Activated CD8-positive, alpha-beta T cell treated with anti-CD3 and anti-CD28 coated beads for 36 hours (primary cell): ENCODE measurements at regions not wholly inside any gene's neighbourhood (a gene's known extent, or its start where the extent isn't known, plus 50 kb on each side); places are given as distances from the start of the nearest gene placed in this dataset.

Experiments used
- ATAC-seq: fragments of 200-7000 bp; cut with Tn5 transposase; one replicate; pipeline ENCODE4 v1.10.0; 2021; ENCODE audit warnings: mild to moderate bottlenecking, moderate library complexity
- CTCF ChIA-PET: fragments of 350-600 bp; sonication (Branson Sonifier 250); formaldehyde crosslinking; loops from one replicate; lab custom pipeline; 2021; ENCODE audit warnings: antibody characterized with exemption; lab: Charles Lee
- POLR2A ChIA-PET: fragments of 350-600 bp; sonication (Branson Sonifier 250); formaldehyde crosslinking; loops from one replicate; lab custom pipeline; 2021; ENCODE audit warnings: antibody characterized with exemption; lab: Charles Lee
- DNase-seq: peaks from one replicate; pipeline ENCODE4 v3.0.0-alpha.2; 2020
- H3K27ac Mint-ChIP-seq: one replicate; pipeline ENCODE4 v1.8.0; 2021; ENCODE audit warnings: mild to moderate bottlenecking, mixed read lengths
- H3K27me3 Mint-ChIP-seq: one replicate; pipeline ENCODE4 v1.8.0; 2021; ENCODE audit warnings: mixed read lengths
- H3K36me3 Mint-ChIP-seq: one replicate; pipeline ENCODE4 v1.8.0; 2021; ENCODE audit warnings: low read depth, mixed read lengths
- H3K4me1 Mint-ChIP-seq: one replicate; pipeline ENCODE4 v1.8.0; 2021; ENCODE audit warnings: low read depth, mixed read lengths
- H3K4me3 Mint-ChIP-seq: one replicate; pipeline ENCODE4 v1.8.0; 2021; ENCODE audit warnings: mild to moderate bottlenecking, moderate library complexity, mixed read lengths
- H3K9me3 Mint-ChIP-seq: one replicate; pipeline ENCODE4 v1.8.0; 2021; ENCODE audit warnings: mixed read lengths
- intact Hi-C: fragments of 100-400 bp; cut with micrococcal nuclease; formaldehyde crosslinking; loops from one replicate; pipeline ENCODE4 v1.10.0; 2022
- TF ChIP-seq, protein P1 (sequence below): fragments of 200-600 bp; IDR thresholded peaks from one replicate; pipeline ENCODE4 v1.8.0; 2022; ENCODE audit warnings: antibody characterized with exemption, mild to moderate bottlenecking

DNA sequence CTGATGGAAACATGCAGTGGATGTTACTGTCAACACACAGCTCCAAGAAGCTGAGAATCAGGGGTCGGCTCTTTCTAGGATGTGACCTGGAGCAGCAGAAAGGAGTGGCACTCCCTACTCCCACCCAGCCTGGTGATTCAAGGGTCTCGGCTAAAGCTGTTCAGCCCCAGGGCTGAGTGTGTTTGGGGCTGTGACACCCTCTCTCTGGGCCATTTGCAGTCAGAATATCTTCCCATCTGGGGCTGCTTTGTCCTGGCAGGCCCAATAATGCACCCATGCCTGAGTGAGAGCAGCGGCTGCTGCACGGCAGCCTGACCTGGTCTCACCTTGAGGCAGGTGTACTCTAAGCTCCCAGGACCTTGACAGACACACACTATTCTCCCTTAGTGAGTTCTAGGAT lies 52.5 kb upstream of the AJAP1 start:
- no peak for ATAC-seq
- CTCF ChIA-PET: interaction anchor here (1.0 to 1.3 kb wide), 2 partner anchors 17 to 224 kb away, joined by 3 to 4 read pairs; no protein-coding TSS in a partner anchor
- POLR2A ChIA-PET: no interaction called here
- intact Hi-C loops: no loop called here
- no peaks in the 10 kb centered on the region for H3K36me3 Mint-ChIP-seq
- no peak overlapping the region for H3K4me3 Mint-ChIP-seq
- H3K9me3 Mint-ChIP-seq: no peaks in the 10 kb centered on the region
- TF ChIP-seq, protein P1, sequence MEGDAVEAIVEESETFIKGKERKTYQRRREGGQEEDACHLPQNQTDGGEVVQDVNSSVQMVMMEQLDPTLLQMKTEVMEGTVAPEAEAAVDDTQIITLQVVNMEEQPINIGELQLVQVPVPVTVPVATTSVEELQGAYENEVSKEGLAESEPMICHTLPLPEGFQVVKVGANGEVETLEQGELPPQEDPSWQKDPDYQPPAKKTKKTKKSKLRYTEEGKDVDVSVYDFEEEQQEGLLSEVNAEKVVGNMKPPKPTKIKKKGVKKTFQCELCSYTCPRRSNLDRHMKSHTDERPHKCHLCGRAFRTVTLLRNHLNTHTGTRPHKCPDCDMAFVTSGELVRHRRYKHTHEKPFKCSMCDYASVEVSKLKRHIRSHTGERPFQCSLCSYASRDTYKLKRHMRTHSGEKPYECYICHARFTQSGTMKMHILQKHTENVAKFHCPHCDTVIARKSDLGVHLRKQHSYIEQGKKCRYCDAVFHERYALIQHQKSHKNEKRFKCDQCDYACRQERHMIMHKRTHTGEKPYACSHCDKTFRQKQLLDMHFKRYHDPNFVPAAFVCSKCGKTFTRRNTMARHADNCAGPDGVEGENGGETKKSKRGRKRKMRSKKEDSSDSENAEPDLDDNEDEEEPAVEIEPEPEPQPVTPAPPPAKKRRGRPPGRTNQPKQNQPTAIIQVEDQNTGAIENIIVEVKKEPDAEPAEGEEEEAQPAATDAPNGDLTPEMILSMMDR: no peak
- DNase-seq: no peak
- H3K27me3 Mint-ChIP-seq: peaks cover 12% of the 10 kb centered on the region
- H3K27ac Mint-ChIP-seq: no peak overlapping the region
- H3K4me1 Mint-ChIP-seq: no peaks in the 10 kb centered on the region

DNA sequence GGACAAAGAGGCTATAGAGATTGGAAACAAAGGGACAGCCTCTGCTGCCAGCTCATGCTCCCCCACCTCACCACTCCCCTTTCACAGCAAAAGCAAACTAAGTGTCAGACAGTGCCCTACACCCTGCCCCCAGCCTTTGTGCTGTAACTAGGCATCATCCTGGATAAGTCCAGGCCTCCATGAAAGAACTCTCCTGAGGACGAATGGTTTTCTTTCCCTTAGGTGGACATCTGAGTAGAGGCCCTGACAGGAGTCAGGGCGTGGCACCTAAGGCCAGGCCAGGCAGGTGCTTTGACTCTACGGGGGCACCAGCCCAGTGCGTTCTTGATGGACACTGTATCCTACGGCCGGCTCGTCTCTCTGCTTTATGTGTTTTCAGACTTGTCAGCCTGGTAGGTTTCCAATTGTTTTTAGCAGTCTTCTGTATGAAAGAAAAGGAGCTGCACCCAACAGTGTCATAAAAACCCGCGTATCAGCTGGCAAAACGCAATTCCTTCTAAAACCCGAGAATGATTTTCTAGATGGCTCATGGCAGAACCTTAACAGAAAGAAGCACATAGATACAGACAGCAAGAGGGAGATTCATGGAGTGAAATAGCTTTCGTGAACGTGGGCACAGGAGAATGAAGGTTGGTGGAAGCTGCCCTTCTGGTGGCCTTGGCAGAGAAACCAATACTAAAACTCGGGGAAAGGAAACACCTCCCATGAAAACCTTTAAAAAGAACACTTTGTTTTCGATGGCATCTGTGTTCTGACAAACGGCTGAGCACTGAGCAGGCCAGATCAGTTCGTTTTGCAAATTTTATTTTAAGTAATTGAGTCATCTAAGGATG lies 51.7 kb upstream of the AJAP1 start:
- no peaks in the 10 kb centered on the region for H3K9me3 Mint-ChIP-seq
- H3K4me1 Mint-ChIP-seq: no peaks in the 10 kb centered on the region
- CTCF ChIA-PET: no interaction called here
- no peak overlapping the region for H3K27ac Mint-ChIP-seq
- POLR2A ChIA-PET: no interaction called here
- DNase-seq (no peak), ATAC-seq (no peak)
- TF ChIP-seq, protein P1: no peak
- intact Hi-C loops: no loop called here
- H3K27me3 Mint-ChIP-seq: peaks cover 12% of the 10 kb centered on the region
- no peak overlapping the region for H3K4me3 Mint-ChIP-seq
- no peaks in the 10 kb centered on the region for H3K36me3 Mint-ChIP-seq

DNA sequence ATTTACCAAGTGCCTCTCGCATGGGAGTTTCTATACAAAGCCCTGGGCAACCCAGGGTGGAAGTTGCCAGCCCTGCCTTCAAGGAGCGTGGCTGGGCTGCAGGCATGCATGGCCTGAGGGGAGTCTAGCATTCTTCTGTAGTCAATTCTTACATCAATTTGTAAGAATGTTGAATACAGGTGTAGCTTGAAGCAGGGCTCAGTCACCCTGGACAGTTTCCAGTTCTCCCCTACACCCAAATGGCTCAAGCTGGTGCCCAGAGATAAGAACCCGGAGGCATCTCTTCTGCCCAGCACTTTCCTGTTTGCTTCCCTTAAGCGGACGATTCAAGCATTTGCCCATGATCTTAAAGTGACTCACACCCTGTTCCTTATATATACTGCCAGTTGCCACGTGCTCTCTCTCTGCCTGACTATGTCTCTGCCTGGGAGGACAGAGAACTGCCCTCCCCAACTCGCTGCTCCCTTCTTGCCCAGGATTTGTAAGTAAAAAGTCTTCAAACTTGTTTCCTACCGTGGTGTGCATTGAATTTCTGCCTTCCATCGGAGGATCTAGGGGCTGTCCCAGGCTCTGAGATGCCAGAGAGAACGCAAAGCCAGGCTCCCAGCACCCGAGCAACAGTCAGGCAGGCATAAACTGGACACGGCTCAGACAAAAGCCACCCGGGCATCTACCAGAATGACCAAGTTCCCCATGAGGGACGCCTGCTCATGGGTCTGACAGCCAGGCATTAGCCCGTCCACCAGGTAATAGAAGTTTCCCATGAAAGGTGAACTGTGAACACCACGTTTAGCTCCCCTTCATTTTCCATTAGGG lies 50.9 kb upstream of the AJAP1 start:
- ATAC-seq (no peak), DNase-seq (no peak)
- POLR2A ChIA-PET: no interaction called here
- CTCF ChIA-PET: no interaction called here
- H3K36me3 Mint-ChIP-seq: no peaks in the 10 kb centered on the region
- H3K27ac Mint-ChIP-seq: no peak overlapping the region
- no peaks in the 10 kb centered on the region for H3K9me3 Mint-ChIP-seq
- no peaks in the 10 kb centered on the region for H3K4me1 Mint-ChIP-seq
- intact Hi-C loops: no loop called here
- peaks cover 12% of the 10 kb centered on the region for H3K27me3 Mint-ChIP-seq
- no peak overlapping the region for H3K4me3 Mint-ChIP-seq
- TF ChIP-seq, protein P1: no peak
